IMR-90 (cell line): ENCODE measurements at regions not wholly inside any gene's neighbourhood (a gene's known extent, or its start where the extent isn't known, plus 50 kb on each side); places are given as distances from the start of the nearest gene placed in this dataset.

Experiments
- ATAC-seq: fragments of 200-7000 bp; cut with Tn5 transposase; 2 replicates; pipeline ENCODE4 v1.9.1; 2020; ENCODE audit warnings: low read depth, mild to moderate bottlenecking, moderate library complexity
- BruUV-seq: library from RNA; stranded (reverse); fragments of 400-500 nt; replicated peaks from 2 replicates; lab custom pipeline; 2021; lab: Mats Ljungman, UMichigan
- CTCF ChIA-PET: fragments of 300-600 bp; formaldehyde crosslinking; extraction: SDS; loops from one replicate; lab custom pipeline; 2021; ENCODE audit warnings: antibody characterized with exemption; lab: Yijun Ruan, JAX
- POLR2A ChIA-PET: fragments of 300-600 bp; sonication (Branson Sonifier 250); formaldehyde crosslinking; loops from one replicate; lab custom pipeline; 2022; ENCODE audit warnings: antibody characterized with exemption; ENCODE audit not compliant: unreplicated experiment; lab: Charles Lee
- DNase-seq: peaks from one replicate; pipeline ENCODE4 v3.0.0; 2013
- H2AFZ ChIP-seq: replicated peaks from 2 replicates; pipeline ENCODE3; 2013; ENCODE audit warnings: low read length, mild to moderate bottlenecking; ENCODE audit not compliant: poor library complexity
- H2AK5ac ChIP-seq: 2 replicates; pipeline ENCODE4 v1.6.1; 2013; ENCODE audit warnings: low read depth, low read length, inconsistent platforms
- H2AK9ac ChIP-seq: replicated peaks from 2 replicates; pipeline ENCODE3; 2013; ENCODE audit warnings: mild to moderate bottlenecking, low read depth, low read length, moderate library complexity; ENCODE audit not compliant: poor library complexity
- H2BK120ac ChIP-seq: 2 replicates; pipeline ENCODE4 v1.6.1; 2013; ENCODE audit warnings: low read depth, low read length, inconsistent platforms
- H2BK15ac ChIP-seq: 3 replicates; pipeline ENCODE4 v1.6.1; 2013; ENCODE audit warnings: low read depth, low read length, inconsistent platforms
- H2BK20ac ChIP-seq: 2 replicates; pipeline ENCODE4 v1.6.1; 2013; ENCODE audit warnings: low read depth, mild to moderate bottlenecking, inconsistent platforms, low read length, moderate library complexity
- H2BK5ac ChIP-seq: 2 replicates; pipeline ENCODE4 v1.6.1; 2013; ENCODE audit warnings: mild to moderate bottlenecking, low read depth, low read length, inconsistent platforms; ENCODE audit not compliant: poor library complexity, severe bottlenecking
- H3K14ac ChIP-seq: replicated peaks from 2 replicates; pipeline ENCODE4 v1.6.1; 2013; ENCODE audit warnings: low read depth, low read length, inconsistent platforms
- H3K18ac ChIP-seq: 2 replicates; pipeline ENCODE4 v1.6.1; 2013; ENCODE audit warnings: low read depth, low read length, control low read depth
- H3K23ac ChIP-seq: 2 replicates; pipeline ENCODE4 v1.6.1; 2013; ENCODE audit warnings: low read depth, low read length, inconsistent platforms
- H3K27ac ChIP-seq: 2 replicates; pipeline ENCODE4 v1.5.1; 2013; ENCODE audit warnings: mild to moderate bottlenecking, control low read depth, low read length; ENCODE audit not compliant: insufficient read depth
- H3K27me3 ChIP-seq: 2 replicates; pipeline ENCODE4 v1.6.1; 2013; ENCODE audit warnings: low read length; ENCODE audit not compliant: control insufficient read depth, insufficient read depth
- H3K36me3 ChIP-seq: 2 replicates; pipeline ENCODE4 v1.6.1; 2013; ENCODE audit warnings: low read length, mixed read lengths; ENCODE audit not compliant: control insufficient read depth, insufficient read depth
- H3K4ac ChIP-seq: 2 replicates; pipeline ENCODE4 v1.6.1; 2013; ENCODE audit warnings: low read depth, low read length, inconsistent platforms
- H3K4me1 ChIP-seq: 2 replicates; pipeline ENCODE4 v1.6.1; 2013; ENCODE audit warnings: low read length, mixed read lengths; ENCODE audit not compliant: control insufficient read depth, insufficient read depth
- H3K4me2 ChIP-seq: 2 replicates; pipeline ENCODE4 v1.6.1; 2013; ENCODE audit warnings: low read depth, mild to moderate bottlenecking, control low read depth, low read length, moderate library complexity
- H3K4me3 ChIP-seq: 2 replicates; pipeline ENCODE4 v1.5.1; 2013; ENCODE audit warnings: low read depth, mild to moderate bottlenecking, control low read depth, low read length, moderate library complexity; ENCODE audit not compliant: insufficient read depth
- H3K56ac ChIP-seq: 2 replicates; pipeline ENCODE4 v1.6.1; 2013; ENCODE audit warnings: low read length, inconsistent platforms; ENCODE audit not compliant: insufficient read depth; ENCODE audit errors: extremely low read depth
- H3K79me1 ChIP-seq, 2 experiments: 2 replicates each; pipeline ENCODE4 v1.6.1; 2013; ENCODE audit warnings: low read length in 2 of 2, inconsistent platforms in 1 of 2, low read depth in 1 of 2
- H3K9ac ChIP-seq: 2 replicates; pipeline ENCODE4 v1.6.1; 2013; ENCODE audit warnings: low read depth, low read length, control low read depth
- H3K9me1 ChIP-seq: 2 replicates; pipeline ENCODE4 v1.6.1; 2013; ENCODE audit warnings: low read length, inconsistent platforms; ENCODE audit not compliant: insufficient read depth
- H3K9me3 ChIP-seq: 2 replicates; pipeline ENCODE4 v1.6.1; 2013; ENCODE audit warnings: low read length; ENCODE audit not compliant: control insufficient read depth, insufficient read depth
- H4K20me1 ChIP-seq: 2 replicates; pipeline ENCODE4 v1.6.1; 2013; ENCODE audit warnings: low read length, inconsistent platforms; ENCODE audit not compliant: insufficient read depth
- H4K5ac ChIP-seq: 2 replicates; pipeline ENCODE4 v1.6.1; 2013; ENCODE audit warnings: mild to moderate bottlenecking, low read depth, low read length, control low read depth
- H4K8ac ChIP-seq, 2 experiments: 2 replicates each; pipeline ENCODE4 v1.6.1; 2013; ENCODE audit warnings: low read depth in 2 of 2, low read length in 2 of 2, control low read depth in 1 of 2, inconsistent platforms in 1 of 2
- H4K91ac ChIP-seq: 2 replicates; pipeline ENCODE4 v1.6.1; 2013; ENCODE audit warnings: low read depth, low read length, inconsistent platforms; ENCODE audit not compliant: insufficient read depth
- CTCF ChIP-seq: conservative IDR thresholded peaks from 2 replicates; pipeline ENCODE4 v1.5.1; 2012; ENCODE audit warnings: mild to moderate bottlenecking, low read depth, low read length, improper control_type of control experiment
- ELK1 ChIP-seq: fragments of 150-350 bp; IDR thresholded peaks from 2 replicates; pipeline ENCODE4 v1.6.1; 2016; ENCODE audit warnings: low read depth, mild to moderate bottlenecking, low read length, moderate library complexity, borderline replicate concordance
- FOS ChIP-seq: fragments of 150-350 bp; IDR thresholded peaks from 2 replicates; pipeline ENCODE4 v1.6.1; 2016; ENCODE audit warnings: low read depth, low read length
- MAFK ChIP-seq: IDR thresholded peaks from 2 replicates; pipeline ENCODE4 v1.6.1; 2012; ENCODE audit warnings: low read depth, low read length, improper control_type of control experiment
- MAZ ChIP-seq: IDR thresholded peaks from 2 replicates; pipeline ENCODE4 v1.6.1; 2012; ENCODE audit warnings: low read depth, mild to moderate bottlenecking, low read length, improper control_type of control experiment, moderate library complexity, borderline replicate concordance
- POLR2A ChIP-seq: IDR thresholded peaks from 2 replicates; pipeline ENCODE4 v1.6.1; 2012; ENCODE audit warnings: mild to moderate bottlenecking, low read depth, low read length
- RAD21 ChIP-seq: IDR thresholded peaks from 2 replicates; pipeline ENCODE4 v1.6.1; 2012; ENCODE audit warnings: low read length, improper control_type of control experiment
- SMC3 ChIP-seq: fragments of 150-350 bp; IDR thresholded peaks from 2 replicates; pipeline ENCODE4 v1.6.1; 2016; ENCODE audit warnings: low read depth, mild to moderate bottlenecking, antibody characterized with exemption, low read length, moderate library complexity
- USF2 ChIP-seq: fragments of 150-350 bp; IDR thresholded peaks from 2 replicates; pipeline ENCODE4 v1.6.1; 2017; ENCODE audit warnings: mild to moderate bottlenecking, antibody characterized with exemption, low read length, low read depth
- WGBS, 2 experiments: methylation state at CpG; one replicate each; pipeline versions ENCODE4 v1.1.5 to v1.1.7; 2013; ENCODE audit warnings: missing lambda C conversion rate in 2 of 2; ENCODE audit not compliant: insufficient read length in 1 of 2; ENCODE audit errors: extremely low coverage in 2 of 2; 5-methylcytosine and 5-hydroxymethylcytosine counted together
- dilution Hi-C: fragments of 300-500 bp; cut with HindIII; formaldehyde crosslinking; loops from one replicate; pipeline ENCODE4 v1.14.3; 2018; ENCODE audit warnings: low sequenced_read_pairs; ENCODE audit not compliant: unreplicated experiment
- in situ Hi-C: fragments of 300-500 bp; cut with MboI; formaldehyde crosslinking; loops from 3 replicates; pipeline ENCODE4 v1.14.3; 2019; ENCODE audit warnings: low sequenced_read_pairs, inconsistent platforms, mixed read lengths
- intact Hi-C: fragments of 100-400 bp; cut with micrococcal nuclease; formaldehyde crosslinking; loops from 2 replicates; pipeline ENCODE4 v1.10.0; 2022

GRCh38 chr2:57452634-57453033, 594.0 kb upstream of the VRK2 start:
- Histone ChIP-seq H3K27me3 (no peaks in the 10 kb centered on the region), H3K23ac (no peak overlapping the region), H4K8ac (no peak overlapping the region), H3K9ac (no peak overlapping the region), H3K4me3 (no peak overlapping the region), H2AK5ac (no peak overlapping the region), H3K4ac (no peak overlapping the region), H4K20me1 (no peaks in the 10 kb centered on the region), H4K5ac (no peak overlapping the region), H3K9me3 (0 out of 2 replicates have a peak, but pooled peaks cover 1% of the 10 kb centered on the region), H3K4me2 (no peak overlapping the region), H2BK5ac (no peak overlapping the region), H4K91ac (no peak overlapping the region), H2BK20ac (no peak overlapping the region), H3K18ac (no peak overlapping the region), H2BK120ac (no peak overlapping the region), H3K9me1 (no peaks in the 10 kb centered on the region), H3K4me1 (no peaks in the 10 kb centered on the region), H2BK15ac (no peak overlapping the region), H3K36me3 (no peaks in the 10 kb centered on the region), H2AFZ (no peak overlapping the region), H3K79me1 (no peaks in the 10 kb centered on the region), H3K14ac (no peak overlapping the region), H2AK9ac (no peak overlapping the region), H3K27ac (no peak overlapping the region), H3K56ac (no peak overlapping the region)
- TF ChIP-seq POLR2A (no peak), ELK1 (no peak), CTCF (no peak), USF2 (no peak), MAFK (no peak), SMC3 (no peak), MAZ (no peak), RAD21 (no peak), FOS (no peak)
- ATAC-seq (no peak), DNase-seq (no peak)
- no CpG with 5 or more reads among the region's 4 CpGs for WGBS, 2 experiments
- intact Hi-C loops = no loop called here
- no TSS peak for BruUV-seq
- dilution Hi-C loops = no loop called here
- ChIA-PET POLR2A (no interaction called here), CTCF (no interaction called here)
- in situ Hi-C loops = no loop called here
